ENCODE measurements at regions not wholly inside any gene's neighbourhood (a gene's known extent, or its start where the extent isn't known, plus 50 kb on each side); places are given as distances from the start of the nearest gene placed in this dataset.

GRCh38 chr4:137378821-137379220 lies 153.5 kb downstream of the PCDH18 start:
- TF ChIP-seq MAX (IDR thresholded peaks at IDR 0.05) (no peak), TCF12 (IDR thresholded peaks at IDR 0.05; ENCODE audit: low read depth) (no peak), TAF1 (IDR thresholded peaks at IDR 0.05; ENCODE audit: low read depth) (no peak), FOXM1 (IDR thresholded peaks at IDR 0.05; ENCODE audit: borderline replicate concordance, low read depth) (no peak), EGR1 (IDR thresholded peaks at IDR 0.05) (no peak), ZBTB7A (IDR thresholded peaks at IDR 0.05; ENCODE audit: low read depth) (no peak), EP300 (IDR thresholded peaks at IDR 0.05; ENCODE audit: borderline replicate concordance) (no peak), CEBPB (IDR thresholded peaks at IDR 0.05) (no peak), TEAD4 (IDR thresholded peaks at IDR 0.05) (no peak), NFIC (IDR thresholded peaks at IDR 0.05) (no peak), YY1 (IDR thresholded peaks at IDR 0.05; ENCODE audit: low read depth) (no peak), CREB1 (IDR thresholded peaks at IDR 0.05; ENCODE audit: low read depth) (no peak), RAD21 (IDR thresholded peaks at IDR 0.05; ENCODE audit: low read depth) (no peak)
- TF ChIP-seq, protein P1, sequence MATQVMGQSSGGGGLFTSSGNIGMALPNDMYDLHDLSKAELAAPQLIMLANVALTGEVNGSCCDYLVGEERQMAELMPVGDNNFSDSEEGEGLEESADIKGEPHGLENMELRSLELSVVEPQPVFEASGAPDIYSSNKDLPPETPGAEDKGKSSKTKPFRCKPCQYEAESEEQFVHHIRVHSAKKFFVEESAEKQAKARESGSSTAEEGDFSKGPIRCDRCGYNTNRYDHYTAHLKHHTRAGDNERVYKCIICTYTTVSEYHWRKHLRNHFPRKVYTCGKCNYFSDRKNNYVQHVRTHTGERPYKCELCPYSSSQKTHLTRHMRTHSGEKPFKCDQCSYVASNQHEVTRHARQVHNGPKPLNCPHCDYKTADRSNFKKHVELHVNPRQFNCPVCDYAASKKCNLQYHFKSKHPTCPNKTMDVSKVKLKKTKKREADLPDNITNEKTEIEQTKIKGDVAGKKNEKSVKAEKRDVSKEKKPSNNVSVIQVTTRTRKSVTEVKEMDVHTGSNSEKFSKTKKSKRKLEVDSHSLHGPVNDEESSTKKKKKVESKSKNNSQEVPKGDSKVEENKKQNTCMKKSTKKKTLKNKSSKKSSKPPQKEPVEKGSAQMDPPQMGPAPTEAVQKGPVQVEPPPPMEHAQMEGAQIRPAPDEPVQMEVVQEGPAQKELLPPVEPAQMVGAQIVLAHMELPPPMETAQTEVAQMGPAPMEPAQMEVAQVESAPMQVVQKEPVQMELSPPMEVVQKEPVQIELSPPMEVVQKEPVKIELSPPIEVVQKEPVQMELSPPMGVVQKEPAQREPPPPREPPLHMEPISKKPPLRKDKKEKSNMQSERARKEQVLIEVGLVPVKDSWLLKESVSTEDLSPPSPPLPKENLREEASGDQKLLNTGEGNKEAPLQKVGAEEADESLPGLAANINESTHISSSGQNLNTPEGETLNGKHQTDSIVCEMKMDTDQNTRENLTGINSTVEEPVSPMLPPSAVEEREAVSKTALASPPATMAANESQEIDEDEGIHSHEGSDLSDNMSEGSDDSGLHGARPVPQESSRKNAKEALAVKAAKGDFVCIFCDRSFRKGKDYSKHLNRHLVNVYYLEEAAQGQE (IDR thresholded peaks at IDR 0.05; ENCODE audit: low read depth): no peak

DNA sequence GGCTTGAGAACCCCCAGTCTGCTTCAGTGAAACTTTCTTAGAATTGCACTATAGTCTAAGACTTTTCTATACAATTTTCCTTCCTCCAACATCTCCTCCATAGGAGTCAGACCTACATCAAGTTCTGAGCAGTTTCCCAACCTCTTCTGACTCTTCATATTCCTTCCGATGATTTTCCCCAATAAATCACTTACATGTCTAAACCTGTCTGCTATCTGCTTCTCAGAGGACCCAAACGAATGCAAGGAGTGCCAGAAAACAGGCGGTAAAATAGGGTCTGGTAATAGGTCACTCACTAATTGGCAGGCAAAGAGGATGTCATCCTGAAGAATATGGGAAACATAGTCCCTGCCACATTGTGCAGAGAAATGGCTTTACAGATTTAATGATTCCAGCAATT lies 153.9 kb downstream of the PCDH18 start:
- TF ChIP-seq EGR1 (IDR thresholded peaks at IDR 0.05) (no peak), MAX (IDR thresholded peaks at IDR 0.05) (no peak), EP300 (IDR thresholded peaks at IDR 0.05; ENCODE audit: borderline replicate concordance) (no peak), NFIC (IDR thresholded peaks at IDR 0.05) (no peak), TEAD4 (IDR thresholded peaks at IDR 0.05) (no peak), USF1 (IDR thresholded peaks at IDR 0.05) (no peak), FOXM1 (IDR thresholded peaks at IDR 0.05; ENCODE audit: borderline replicate concordance, low read depth) (no peak), CREB1 (IDR thresholded peaks at IDR 0.05; ENCODE audit: low read depth) (no peak), TAF1 (IDR thresholded peaks at IDR 0.05; ENCODE audit: low read depth) (no peak), TCF12 (IDR thresholded peaks at IDR 0.05; ENCODE audit: low read depth) (no peak), YY1 (IDR thresholded peaks at IDR 0.05; ENCODE audit: low read depth) (no peak), ZBTB7A (IDR thresholded peaks at IDR 0.05; ENCODE audit: low read depth) (no peak), RAD21 (IDR thresholded peaks at IDR 0.05; ENCODE audit: low read depth) (no peak), CEBPB (IDR thresholded peaks at IDR 0.05) (no peak)
- TF ChIP-seq, protein P1 (IDR thresholded peaks at IDR 0.05; ENCODE audit: low read depth): no peak

- TF ChIP-seq RAD21 (IDR thresholded peaks at IDR 0.05; ENCODE audit: low read depth) (no peak), NFIC (IDR thresholded peaks at IDR 0.05) (no peak), EP300 (IDR thresholded peaks at IDR 0.05; ENCODE audit: borderline replicate concordance) (no peak), YY1 (IDR thresholded peaks at IDR 0.05; ENCODE audit: low read depth) (no peak), TAF1 (IDR thresholded peaks at IDR 0.05; ENCODE audit: low read depth) (no peak), CREB1 (IDR thresholded peaks at IDR 0.05; ENCODE audit: low read depth) (no peak), TEAD4 (IDR thresholded peaks at IDR 0.05) (no peak)
- TF ChIP-seq, protein P1 (IDR thresholded peaks at IDR 0.05; ENCODE audit: low read depth): no peak
Observed at GRCh38 chr4:137376312-137376711, 156.0 kb downstream of the PCDH18 start.

- TF ChIP-seq YY1 (IDR thresholded peaks at IDR 0.05; ENCODE audit: low read depth) (no peak), ZBTB7A (IDR thresholded peaks at IDR 0.05; ENCODE audit: low read depth) (no peak), TCF12 (IDR thresholded peaks at IDR 0.05; ENCODE audit: low read depth) (no peak), RAD21 (IDR thresholded peaks at IDR 0.05; ENCODE audit: low read depth) (no peak), TAF1 (IDR thresholded peaks at IDR 0.05; ENCODE audit: low read depth) (no peak), TEAD4 (IDR thresholded peaks at IDR 0.05) (no peak), CEBPB (IDR thresholded peaks at IDR 0.05) (no peak), FOXM1 (IDR thresholded peaks at IDR 0.05; ENCODE audit: borderline replicate concordance, low read depth) (no peak), USF1 (IDR thresholded peaks at IDR 0.05) (no peak), NFIC (IDR thresholded peaks at IDR 0.05) (no peak), EGR1 (IDR thresholded peaks at IDR 0.05) (no peak), EP300 (IDR thresholded peaks at IDR 0.05; ENCODE audit: borderline replicate concordance) (no peak), MAX (IDR thresholded peaks at IDR 0.05) (no peak), CREB1 (IDR thresholded peaks at IDR 0.05; ENCODE audit: low read depth) (no peak)
- TF ChIP-seq, protein P1 (IDR thresholded peaks at IDR 0.05; ENCODE audit: low read depth): no peak
Observed at GRCh38 chr4:137375111-137375850, 157.0 kb downstream of the PCDH18 start.

Data from Ishikawa (cell line).